ENCODE measurements at regions not wholly inside any gene's neighbourhood (a gene's known extent, or its start where the extent isn't known, plus 50 kb on each side); places are given as distances from the start of the nearest gene placed in this dataset.

DNA sequence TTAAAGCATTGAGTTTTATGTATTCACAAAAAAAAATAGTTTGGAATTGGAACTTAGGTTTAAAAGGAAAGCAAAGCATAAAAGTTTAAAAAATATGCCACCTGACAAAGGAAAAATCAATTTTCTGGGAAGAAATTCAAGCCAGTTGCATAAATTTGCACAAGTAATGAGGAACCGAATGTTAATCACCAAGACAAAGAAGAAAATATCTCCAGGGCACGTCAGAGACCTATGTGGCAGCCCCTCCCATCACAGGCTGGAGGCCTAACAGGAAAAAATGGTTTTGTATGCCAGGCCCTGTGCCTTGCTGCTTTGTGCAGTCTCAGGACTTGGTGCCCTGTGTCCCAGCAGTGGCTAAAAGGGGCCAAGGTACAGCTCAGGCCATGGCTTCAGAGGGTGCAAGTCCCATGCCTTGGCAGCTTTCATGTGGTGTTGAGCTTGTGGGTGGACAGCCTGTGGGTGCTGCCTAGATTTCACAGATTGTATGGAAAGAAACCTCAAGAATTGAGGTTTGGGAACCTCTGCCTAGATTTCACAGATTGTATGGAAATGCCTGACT lies 767.2 kb upstream of the SLC10A2 start:
- TF ChIP-seq, protein P1, sequence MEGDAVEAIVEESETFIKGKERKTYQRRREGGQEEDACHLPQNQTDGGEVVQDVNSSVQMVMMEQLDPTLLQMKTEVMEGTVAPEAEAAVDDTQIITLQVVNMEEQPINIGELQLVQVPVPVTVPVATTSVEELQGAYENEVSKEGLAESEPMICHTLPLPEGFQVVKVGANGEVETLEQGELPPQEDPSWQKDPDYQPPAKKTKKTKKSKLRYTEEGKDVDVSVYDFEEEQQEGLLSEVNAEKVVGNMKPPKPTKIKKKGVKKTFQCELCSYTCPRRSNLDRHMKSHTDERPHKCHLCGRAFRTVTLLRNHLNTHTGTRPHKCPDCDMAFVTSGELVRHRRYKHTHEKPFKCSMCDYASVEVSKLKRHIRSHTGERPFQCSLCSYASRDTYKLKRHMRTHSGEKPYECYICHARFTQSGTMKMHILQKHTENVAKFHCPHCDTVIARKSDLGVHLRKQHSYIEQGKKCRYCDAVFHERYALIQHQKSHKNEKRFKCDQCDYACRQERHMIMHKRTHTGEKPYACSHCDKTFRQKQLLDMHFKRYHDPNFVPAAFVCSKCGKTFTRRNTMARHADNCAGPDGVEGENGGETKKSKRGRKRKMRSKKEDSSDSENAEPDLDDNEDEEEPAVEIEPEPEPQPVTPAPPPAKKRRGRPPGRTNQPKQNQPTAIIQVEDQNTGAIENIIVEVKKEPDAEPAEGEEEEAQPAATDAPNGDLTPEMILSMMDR (IDR thresholded peaks at IDR 0.05): no peak
- no peak for TF ChIP-seq POLR2A (IDR thresholded peaks at IDR 0.05)
